ENCODE measurements at regions not wholly inside any gene's neighbourhood (a gene's known extent, or its start where the extent isn't known, plus 50 kb on each side); places are given as distances from the start of the nearest gene placed in this dataset.
A peak's percentile ranks its signal among the peaks of the same experiment; 100 is the strongest.
"Not testable (repeated sequence)": the region's sequence is repeated elsewhere in the genome, so short reads cannot be mapped to it uniquely, and the experiment has no call there.

DNA sequence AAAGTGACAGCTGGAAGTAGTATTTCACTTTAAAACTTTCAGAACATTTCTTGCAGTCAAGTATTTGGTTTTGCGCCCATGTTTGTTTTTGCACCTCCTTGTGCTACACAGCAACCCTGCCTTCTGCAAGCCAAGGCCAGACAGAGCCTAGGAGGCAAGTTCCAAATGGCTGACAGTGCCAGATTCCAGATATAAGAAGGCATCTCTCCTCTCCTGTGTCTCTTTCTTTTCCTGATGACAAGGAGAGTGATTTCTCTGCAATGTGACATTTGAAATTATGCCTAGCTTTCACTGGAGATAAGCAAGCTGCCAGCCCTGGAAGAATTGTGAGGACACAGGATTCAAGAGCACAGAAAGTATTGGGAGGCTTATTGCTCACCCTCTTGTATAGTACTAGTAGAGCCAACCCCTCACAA, 149.1 kb upstream of the TENT5A start:
- DNase-seq (ENCODE audit: low spot score): no peak

DNA sequence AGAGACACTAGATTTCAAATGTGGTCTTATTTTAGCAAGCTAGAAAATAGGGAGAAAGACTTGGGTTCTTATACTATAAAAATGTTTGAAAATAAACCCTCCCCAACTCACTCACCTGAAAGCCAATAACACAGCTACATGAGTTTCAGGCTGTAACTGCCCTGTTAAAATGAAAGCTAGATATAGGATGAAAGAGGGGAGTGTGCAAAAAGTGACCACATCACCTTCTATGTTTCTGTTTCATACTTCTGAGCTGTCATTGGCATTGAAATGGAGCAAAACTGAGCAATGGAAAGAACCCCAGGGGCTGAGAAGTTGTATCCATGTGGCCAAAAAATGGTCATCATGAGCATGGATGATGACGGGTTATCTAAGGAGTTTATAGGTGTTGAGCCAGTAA, 148.1 kb upstream of the TENT5A start:
- no peak for DNase-seq (ENCODE audit: low spot score)

DNA sequence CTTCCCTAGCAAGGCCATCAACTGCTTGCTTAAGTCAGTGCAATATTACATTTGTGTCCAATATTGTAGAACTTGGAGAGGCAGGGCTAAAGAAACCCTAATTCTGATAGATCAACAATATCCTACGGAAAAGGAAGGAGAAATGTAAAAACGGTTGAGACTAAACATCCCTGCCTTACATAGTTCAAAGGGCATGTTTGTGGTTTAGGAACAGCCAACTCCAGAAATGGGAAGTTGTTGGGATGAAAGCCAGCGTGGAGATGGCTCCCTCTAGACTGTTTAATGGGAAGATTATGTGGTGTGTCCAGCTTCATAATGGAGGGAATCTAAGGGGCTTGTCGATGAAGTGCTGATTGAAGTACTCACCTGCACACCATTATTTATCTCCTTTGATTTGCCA, 145.3 kb upstream of the TENT5A start:
- DNase-seq (ENCODE audit: low spot score): no peak

DNA sequence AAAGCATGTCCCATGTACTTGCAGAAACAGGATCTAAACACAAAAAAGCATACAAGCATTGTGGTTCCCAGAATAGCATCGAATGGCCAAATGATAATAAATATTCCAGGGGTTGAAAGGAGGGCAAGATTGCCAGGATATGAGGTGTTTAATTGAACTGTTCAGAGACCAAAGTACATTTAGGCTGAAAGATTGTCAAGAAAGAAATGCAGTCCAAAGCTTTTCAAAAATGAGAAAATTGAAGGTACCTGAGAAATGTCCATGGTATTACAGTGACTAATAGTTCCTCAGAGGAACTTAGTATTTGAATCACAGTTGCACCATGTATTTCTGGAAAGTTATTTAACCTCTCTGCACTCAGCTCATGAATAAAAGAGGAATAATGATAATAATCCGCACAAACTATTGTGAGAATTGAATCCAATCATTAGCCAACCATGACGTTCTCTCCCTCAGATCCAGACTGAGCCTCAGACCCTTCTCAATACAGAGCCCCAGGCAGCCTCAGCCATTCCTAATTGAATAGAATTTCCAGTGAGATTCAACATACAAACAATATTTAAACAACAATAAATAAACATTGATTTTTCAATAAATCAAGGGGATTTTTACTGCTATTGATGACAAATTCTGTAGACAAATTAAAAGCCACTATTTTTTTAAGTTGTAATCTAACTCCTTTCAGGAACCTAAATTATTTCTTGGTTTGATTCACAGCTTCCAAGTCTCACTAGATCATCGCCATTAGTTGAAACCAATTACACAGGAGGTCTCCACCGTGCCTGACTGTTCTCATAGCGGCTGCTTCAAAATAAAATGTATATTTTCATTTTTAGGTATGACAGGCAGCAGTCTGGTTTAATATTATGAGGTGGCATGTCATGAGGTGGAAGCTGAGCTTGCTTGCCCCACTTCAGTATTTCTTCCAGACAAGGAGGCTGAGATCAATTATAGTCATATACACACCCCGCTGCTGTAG, 144.3 kb upstream of the TENT5A start:
- no peak for DNase-seq (ENCODE audit: low spot score)

DNA sequence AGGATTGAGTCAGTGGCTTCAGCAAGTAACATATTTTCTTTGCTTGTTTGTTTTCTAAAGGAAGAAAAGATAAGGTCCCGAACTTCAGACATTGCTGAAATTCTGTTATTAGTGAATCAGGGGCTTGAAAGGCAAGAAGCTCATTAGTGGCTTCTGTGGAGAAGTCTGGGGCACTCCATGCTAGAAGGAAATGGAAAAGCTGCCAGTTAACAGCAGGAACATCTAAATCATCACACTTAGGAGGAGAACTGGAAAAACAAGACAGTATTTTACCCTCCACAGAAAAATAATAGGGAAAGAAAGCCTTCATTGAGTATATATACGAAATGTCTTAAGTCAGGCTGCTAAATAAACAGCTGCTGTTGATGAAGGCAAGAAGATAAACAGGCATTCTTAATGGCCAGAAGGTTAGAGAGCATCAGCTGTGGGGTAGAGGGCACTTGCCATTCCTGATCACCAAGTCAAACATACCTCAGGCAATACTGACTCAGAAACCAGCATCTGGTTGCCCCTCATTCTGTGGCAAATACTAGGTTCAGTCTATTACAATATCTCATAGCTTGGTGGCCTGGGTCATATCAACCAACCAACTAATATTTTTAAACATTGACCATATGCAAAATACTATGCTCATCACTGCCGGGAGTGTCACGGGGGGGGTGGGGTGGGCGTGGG, 143.2 kb upstream of the TENT5A start:
- DNase-seq (ENCODE audit: low spot score): no peak

DNA sequence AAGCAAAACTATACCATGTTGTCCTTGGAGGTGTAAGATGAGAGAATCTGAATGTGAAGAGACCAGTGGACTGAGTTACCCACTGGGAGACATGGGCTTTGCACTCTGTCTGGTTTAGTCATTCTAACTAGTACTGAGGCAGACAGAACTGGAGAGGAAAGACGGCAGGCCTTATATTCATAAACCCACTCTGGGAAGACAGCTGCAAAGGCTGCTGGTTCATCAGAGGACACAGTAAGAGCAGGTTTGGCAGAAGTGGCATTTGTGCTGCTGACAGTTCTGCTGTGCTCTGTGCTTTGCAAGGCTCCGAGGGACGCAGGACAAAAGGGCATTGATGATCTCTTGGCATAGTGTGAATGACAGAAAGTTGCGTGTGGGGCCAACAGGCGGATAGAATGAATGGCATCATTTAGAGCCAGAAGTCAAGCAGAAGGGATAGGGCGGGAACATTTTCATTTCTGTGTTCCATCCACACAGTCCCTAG, 142.3 kb upstream of the TENT5A start:
- DNase-seq (ENCODE audit: low spot score): peak; percentile 49

DNA sequence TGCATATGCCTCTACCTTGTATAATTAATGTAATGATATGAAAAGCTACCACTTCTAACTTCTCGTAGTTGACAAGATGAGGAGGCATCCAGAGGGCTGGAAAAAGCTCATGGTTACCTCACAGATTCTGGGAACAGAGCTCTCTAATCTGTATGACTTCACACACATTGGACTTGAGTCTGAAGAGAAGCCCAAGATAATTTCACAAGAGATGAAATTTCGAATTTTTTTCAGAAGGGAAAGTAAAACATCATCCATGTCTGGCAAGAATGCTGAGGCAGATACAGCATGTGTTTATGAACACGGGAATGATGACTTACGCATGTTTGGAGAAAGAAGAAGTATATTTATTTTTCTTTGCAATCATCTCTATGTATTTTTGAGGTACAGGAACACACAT, 141.8 kb upstream of the TENT5A start:
- no peak for DNase-seq (ENCODE audit: low spot score)

DNA sequence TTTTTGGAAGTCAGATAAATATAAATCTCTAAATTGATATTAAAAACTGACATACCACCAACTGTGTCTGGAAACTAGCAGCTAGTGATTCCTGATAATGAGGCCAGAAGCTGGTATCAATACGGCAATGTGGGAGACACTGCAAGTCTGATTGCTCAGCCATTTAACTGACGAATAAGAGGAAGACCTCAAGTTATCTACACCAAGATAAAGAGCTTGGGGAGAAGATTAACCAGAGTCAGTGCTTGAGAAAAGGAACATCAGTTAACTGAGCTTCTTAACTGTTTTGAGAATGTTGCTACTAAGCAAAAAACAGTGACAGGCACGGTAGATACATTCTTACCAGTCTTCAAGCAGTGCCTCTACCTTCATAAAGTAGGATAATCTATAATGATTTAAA, 140.4 kb upstream of the TENT5A start:
- no peak for DNase-seq (ENCODE audit: low spot score)

DNA sequence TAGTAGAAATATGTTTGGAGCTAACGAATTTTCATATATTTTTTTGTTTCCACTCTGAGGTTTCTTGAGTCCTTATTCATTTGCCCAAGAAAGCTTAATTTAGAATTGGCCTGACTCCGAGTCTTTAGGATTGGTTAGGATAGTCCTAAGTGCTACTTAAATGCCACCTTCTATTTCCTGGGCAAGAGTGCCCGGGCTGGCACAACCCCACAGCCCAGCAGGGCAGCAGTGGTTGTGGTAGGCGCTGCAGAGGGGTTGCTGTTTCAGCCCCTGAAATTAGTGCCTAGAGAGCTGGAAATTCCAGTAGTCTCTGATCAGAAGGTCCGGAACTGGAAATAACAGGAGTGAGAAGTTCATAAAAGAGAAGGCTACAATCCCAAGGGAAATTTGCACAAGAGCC, 139.4 kb upstream of the TENT5A start:
- DNase-seq (ENCODE audit: low spot score): no peak

DNA sequence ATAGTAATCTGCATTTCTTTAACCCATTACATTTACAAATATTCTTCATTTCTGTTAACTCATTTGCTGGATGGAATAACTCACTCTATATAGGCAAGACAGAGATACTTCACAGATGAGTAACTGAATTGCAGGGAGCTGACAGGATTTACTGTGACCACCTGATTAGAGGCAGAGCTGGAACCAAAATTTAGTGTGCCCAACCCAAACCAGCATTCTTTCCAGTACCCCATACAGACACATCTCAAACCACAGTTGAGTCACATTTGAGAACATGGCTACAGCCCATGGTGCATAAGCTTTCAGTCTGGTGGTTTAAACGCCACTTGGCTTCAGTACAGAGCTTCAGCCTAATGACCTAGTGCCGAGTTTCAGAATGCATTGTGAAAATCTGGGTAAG, 138.4 kb upstream of the TENT5A start:
- no peak for DNase-seq (ENCODE audit: low spot score)

DNA sequence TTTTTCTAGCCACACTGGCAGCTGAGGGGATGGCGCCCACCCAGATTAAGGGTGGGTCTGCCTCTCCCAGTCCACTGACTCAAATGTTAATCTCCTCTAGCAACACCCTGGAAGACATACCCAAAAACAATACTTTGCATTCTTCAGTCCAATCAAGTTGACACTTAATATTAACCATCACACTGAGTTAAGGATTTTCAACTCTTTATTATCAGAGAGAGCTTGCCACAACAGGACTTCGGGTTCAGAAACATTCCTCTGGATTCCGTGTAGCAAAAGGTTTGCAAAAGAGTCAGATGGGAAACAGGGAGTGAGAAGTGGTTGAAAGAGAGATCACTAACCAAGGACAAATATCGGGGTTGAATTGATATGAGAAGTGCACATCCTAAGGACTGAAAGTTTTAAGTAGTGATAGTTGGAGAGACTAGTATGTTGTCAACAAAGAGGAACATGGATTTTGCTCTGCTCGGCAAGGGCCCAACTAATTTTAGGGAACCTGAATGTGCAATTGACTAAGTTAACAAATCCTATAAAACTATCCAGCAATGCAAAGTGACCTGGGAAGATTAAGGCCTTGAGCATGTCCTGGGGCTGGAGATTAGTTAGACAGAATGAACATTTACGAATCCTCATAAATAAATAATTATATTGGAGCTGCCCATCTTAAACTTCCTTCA, 137.0 kb upstream of the TENT5A start:
- no peak for DNase-seq (ENCODE audit: low spot score)

DNA sequence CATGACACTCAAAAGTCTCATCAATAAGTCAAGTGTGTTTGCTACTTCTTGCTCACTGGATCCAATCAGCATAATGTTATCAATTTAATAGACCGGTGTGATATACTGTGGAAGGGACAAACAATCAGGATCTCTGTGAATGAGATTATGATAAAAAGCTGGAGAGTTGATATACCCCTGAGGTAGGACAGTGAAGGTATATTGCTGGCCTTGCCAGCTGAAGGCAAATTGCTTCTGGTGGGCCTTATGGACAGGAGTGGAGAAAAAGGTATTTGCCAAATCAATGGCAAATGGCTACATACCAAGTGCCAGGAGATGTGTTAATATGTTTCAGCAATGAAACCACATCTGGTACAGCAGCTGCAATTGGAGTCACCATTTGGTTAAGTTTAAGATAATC, 134.4 kb upstream of the TENT5A start:
- not testable (repeated sequence) for DNase-seq (ENCODE audit: low spot score)

DNA sequence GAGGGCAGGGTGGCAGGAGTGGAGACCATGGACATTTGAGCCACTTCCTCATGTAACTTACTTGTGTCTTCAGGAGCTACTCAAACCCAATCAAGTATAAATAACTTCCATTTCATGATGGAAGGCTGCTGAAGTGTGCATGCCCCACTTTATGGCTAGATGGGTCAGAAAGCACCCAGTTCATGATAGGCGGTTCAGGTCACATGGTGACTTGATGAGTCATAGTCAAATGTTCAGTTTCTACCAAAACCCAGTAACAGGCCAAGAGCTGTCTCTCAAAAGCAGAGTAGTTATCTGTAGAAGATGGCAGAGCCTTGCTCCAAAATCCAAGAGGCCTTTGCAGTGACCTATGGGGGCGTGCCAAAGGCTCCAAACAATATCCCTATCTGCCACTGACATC, 133.7 kb upstream of the TENT5A start:
- DNase-seq (ENCODE audit: low spot score): no peak

DNA sequence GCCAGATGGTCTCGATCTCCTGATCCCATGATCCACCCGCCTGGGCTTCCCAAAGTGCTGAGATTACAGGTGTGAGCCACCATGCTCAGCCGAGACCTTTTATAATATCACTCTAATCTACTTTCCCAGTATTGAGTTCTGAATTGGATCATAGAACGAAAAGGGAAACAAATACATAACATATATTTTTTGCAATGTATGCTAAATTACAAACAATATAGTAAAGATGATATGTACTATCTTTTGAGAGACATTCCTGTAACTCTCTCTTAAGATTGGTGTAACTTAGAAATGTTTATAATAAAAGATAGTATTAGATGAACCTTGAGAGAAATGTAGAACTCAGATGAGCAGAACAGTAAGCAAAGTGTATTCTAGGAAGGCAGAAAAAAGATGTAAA, 129.2 kb upstream of the TENT5A start:
- DNase-seq (ENCODE audit: low spot score): no peak

DNA sequence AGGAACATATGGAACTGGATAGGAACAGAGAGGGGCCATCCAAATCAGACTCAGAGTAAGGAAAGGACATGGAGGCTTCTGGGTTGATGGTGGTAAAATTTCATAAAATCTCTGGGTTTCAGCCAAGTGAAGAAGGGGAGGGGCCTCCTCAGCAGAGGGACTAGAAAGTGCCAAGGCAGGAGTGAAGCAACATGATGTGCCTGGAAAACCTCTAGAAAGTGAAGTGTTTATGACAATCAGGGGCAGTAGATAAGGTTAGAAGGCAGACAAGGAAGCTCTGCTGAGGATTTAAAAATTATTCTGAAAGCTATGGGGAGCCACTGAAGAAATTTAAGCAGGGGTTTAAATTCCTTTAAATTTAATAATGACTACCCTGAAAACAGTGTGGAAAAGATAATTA, 126.0 kb upstream of the TENT5A start:
- no peak for DNase-seq (ENCODE audit: low spot score)

DNA sequence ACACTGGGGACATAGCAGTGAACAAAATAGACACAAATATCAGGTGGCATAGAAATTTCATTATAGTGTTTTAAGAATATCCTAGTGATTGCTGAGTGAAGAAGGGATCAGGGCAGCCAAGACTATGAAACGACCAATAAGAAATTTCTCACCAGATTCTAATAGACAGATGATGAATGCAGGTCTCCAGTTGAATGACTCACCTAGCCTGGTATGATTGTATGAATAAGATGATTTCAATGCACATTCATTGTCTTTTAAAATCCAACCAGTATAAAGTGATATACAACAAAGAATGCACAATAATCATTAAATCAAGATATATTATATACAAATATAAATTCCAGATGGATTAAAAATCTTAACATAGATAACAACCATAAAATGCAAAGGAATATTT, 124.5 kb upstream of the TENT5A start:
- no peak for DNase-seq (ENCODE audit: low spot score)

DNA sequence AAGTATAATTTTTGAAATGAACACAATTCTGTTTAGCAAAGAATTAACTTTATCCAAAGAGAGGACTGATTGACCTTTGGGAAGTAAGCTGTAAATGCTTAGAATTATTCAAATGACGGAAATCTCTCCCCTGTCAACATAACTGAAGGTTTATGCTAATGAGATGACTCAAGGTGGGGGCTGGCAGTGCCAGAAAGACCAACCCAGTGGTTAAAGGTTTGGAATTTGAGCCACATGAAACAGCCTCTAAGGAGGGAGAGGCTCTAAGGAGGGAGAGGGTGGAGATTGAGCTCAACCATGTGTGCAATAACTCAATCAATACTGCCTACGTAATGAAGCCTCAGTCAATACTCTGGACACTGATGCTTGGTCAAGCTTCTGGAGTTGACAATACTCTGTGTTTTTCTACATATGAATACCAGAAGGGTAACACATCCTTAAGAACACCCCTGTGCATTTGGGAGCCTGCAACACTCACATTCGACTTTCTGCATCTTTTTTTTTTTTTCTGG, 123.4 kb upstream of the TENT5A start:
- no peak for DNase-seq (ENCODE audit: low spot score)

DNA sequence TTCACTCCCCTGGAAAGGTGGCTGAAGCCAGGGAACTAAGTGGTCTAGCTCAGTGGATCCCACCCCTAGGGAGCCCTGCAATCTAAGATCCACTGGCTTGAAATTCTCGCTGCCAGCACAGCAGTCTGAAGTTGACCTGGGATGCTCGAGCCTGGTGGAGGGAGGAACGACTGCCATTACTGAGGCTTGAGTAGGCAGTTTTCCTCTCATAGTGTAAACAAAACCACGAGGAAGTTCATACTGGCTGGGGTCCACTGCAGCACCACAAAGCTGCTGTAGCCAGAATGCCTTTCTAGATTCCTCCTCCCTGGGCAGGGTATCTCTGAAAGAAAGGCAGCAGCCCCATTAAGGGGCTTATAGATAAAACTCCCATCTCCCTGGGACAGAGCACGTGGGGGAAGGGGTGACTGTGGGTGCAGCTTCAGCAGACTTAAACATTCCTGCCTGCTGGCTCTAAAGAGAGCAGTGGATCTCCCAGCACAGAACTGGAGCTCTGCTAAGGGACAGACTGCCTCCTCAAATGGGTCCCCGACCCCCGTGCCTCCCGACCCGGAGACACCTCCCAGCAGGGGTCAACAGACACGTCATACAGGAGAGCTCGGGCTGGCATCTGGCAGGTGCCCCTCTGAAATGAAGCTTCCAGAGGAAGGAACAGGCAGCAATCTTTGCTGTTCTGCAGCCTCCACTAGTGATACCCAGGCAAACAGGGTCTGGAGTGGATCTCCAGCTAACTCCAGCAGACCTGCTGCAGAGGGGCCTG, 117.4 kb upstream of the TENT5A start:
- not testable (repeated sequence) for DNase-seq (ENCODE audit: low spot score)

DNA sequence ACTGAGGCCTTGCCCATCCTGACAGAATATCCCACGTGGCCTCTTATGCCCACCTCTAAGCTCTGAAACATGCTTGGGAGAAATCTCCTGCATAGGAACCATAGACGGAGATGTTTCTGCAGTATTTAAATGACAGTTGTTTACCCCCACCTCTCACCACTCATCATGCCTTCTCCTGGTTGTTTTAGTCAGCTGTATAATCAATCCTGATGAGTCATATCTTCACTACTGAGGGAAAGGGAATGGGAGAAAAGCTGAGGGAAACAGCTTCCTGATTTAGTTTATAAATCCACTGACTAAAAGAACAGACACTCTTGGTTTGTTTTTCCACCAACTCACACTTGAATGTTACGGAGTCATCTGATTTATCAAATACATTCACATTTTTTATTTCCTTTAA, 113.2 kb upstream of the TENT5A start:
- DNase-seq (ENCODE audit: low spot score): no peak

DNA sequence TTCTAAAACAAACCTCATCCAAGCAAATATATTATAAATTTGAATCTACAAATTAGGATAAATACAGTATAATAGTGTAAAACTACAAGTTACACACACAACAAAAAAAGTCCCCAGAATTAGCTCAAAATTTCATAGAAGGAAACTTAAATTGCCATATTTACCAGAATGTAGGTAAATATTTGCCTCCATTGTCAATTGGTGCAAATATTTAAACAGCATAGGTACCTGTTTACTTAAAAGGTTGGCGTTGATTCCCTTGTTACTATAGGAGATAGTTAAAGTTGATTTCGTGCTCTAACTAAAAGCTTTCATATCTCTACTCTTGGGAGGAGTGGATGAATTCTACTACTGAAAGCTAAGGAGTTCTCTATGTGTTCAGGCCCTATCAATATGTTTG, 111.6 kb upstream of the TENT5A start:
- no peak for DNase-seq (ENCODE audit: low spot score)

DNA sequence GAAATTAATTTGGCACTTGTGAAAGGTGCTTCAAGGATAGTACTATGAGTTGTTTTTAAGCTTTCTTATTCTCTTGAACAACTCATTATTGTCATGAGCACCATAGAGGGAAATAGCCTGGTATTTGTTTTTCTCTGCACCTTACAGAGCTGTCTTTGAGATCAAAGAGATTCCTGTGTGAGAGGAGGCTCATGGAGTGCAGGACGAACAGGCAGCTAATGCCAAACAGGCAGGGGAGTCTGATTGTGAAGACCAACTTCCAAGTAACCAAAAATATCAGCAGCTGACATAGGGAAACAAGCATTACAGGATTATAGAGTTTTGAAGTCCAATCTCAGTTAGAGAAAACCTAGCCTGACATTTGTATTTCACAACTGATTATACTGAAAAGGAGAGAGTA, 110.6 kb upstream of the TENT5A start:
- DNase-seq (ENCODE audit: low spot score): no peak

DNA sequence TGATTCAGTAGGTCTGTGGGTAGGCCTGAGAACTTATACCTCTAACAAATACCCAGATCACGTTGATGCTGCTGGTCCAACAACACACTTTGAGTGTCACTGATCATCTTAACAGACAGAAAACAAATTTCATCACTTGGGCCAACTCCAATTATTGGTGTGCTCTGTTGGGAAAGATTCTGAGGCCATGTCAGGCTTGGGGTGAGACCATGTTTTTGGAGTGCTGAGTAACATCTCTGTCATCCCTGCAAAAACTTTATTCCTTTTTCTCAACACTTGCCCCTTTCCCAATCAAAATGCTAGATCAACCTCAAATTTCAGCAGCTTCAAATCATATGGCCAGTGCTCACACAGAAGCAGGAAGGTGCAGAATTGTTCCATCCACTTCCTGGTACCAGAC, 108.8 kb upstream of the TENT5A start:
- no peak for DNase-seq (ENCODE audit: low spot score)
